NCI-H1092 treated with DMSO at 0.1 percent for 48 hours (cell line): ENCODE measurements at regions not wholly inside any gene's neighbourhood (a gene's known extent, or its start where the extent isn't known, plus 50 kb on each side); places are given as distances from the start of the nearest gene placed in this dataset.
A peak's percentile ranks its signal among the peaks of the same experiment; 100 is the strongest.
"Not testable (repeated sequence)": the region's sequence is repeated elsewhere in the genome, so short reads cannot be mapped to it uniquely, and the experiment has no call there.

ENCODE experiments used
- DNase-seq: peaks from one replicate; lab custom pipeline; 2025; lab: John Stamatoyannopoulos, UW

DNA sequence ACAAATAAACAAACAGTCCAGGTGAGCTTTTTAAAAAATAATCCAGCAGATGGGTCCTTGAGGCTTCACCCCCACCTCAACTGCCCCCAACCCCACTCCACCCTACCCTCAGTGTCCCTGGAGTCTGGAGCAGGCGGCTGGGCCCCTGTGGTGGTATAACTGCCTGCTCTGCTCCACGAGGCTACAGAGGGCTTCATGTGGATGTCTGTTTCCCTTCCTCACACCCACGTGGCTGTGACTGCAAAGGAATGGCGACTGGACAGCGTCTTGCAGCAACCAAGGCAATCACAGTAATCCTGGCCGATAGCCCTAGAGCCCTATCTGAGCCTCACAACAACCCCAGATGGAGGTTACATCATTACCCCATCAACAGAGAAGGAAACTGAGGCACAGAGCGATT is 76.5 kb downstream of the SLC2A10 start:
- no peak for DNase-seq

DNA sequence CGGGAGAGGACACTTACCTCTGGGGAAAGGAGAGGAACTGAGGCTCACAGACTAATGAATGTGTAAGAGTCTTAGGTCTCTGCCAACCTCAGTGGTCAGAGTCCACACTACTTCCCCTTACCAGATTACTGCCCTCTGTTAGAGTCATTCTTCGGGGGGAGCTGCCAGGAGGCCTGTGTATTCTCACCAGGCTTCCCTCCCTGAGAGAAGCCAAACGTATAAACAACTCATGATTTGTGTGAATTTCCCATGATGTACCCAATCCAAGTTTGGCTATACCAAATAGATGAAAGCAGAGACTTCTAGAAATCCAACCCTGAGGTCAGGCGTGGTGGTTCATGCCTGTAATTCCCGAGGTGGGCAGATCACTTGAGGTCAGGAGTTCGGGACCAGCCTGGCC is 77.1 kb downstream of the SLC2A10 start:
- DNase-seq: no peak

- no peak for DNase-seq
Observed at GRCh38 chr20:46787991-46788762, 78.7 kb downstream of the SLC2A10 start.

- not testable (repeated sequence) for DNase-seq
Observed at GRCh38 chr20:46788763-46789091, 79.3 kb downstream of the SLC2A10 start.

DNA sequence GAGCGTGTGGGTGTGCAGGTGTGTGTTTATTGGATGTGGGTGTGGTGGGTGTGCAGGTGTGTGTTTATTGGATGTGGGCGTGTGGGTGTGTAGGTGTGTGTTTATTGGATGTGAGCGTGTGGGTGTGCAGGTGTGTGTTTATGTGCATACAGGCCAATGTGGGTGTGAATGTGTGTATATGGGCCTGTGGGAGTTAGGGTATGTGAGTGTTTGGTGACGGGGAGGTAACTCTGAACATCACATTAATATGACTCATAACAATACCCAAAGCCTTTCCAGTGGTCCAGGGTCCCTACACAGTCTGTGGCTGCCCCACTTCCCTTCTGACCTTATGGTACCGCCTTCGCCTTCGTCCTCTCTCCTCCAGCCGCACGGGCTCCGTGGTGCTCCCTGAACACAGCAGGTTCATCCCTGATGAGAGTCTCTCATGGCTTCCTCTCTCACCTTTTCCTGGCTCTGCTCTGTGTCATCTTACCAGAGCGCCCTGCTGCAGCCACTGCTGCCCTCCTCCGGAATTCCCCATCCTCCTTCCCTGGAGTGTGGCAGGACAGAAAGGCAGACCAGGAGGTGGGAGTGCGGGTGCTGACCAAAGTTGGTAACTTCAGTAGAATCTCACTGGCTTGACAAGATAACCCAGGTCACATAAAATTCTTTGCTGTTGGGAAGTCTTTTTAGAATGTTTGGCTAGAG is 80.0 kb downstream of the SLC2A10 start:
- no peak for DNase-seq

DNA sequence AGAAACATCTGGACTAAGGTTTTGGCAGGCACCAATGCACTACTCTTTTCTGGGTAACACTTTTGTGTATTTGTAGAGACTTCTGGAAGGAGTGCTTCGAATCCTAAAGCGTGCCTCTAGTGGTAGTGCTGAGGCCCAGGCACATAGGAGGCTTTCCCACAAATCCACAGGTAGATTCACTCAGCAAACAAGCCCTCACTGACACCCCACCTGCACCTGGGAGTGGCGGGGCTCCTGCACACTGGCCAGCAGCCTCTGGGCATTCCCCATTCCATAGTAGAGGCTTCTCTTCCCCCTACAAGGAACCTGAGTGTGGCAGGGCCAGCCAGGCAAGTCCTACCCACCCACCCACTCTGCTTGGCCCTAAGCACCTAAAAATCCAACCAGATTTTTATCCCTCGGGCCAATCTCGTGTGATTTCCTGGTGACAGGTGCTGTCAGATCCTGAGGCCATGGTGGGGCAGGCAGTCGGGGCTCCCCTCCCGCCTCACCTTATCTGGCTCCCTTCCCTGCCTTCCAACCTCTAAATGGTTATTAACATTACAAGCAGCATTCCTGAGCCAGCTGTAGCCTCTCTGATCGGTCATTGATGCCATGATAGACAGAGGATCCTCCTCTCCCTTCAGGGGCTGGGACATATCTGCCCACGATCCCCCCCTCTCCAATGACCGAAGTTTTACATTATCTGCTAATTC is 82.4 kb downstream of the SLC2A10 start:
- no peak for DNase-seq

DNA sequence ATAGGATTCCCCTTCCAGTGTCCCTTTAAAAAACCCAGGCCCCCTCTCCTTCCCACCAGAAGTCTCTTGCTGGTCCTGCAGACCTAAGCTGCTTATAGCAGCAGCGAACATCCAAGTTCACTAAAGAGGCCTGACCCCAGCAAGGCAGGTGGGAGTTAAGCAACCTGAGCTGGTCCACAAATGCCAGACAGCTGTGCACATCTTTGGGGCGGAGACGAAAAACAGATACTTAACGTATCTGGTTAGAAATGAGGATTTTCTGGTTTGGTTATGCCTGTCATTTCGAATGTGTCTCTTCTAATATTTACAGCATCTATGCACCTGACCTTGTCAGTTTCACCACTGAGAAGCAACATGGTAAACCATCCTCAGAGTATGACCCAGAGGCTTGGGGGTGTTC is 87.8 kb downstream of the SLC2A10 start:
- no peak for DNase-seq

GRCh38 chr20:46798430-46798829 is 89.0 kb downstream of the SLC2A10 start:
- DNase-seq: no peak

GRCh38 chr20:46799781-46800408 is 90.4 kb downstream of the SLC2A10 start:
- DNase-seq: peak; percentile 82

GRCh38 chr20:46800409-46800804 is 91.0 kb downstream of the SLC2A10 start:
- no peak for DNase-seq

GRCh38 chr20:46801003-46801702 is 91.7 kb downstream of the SLC2A10 start:
- DNase-seq: no peak

GRCh38 chr20:46802722-46803121 is 91.9 kb upstream of the EYA2 start:
- DNase-seq: peak; percentile 15

DNA sequence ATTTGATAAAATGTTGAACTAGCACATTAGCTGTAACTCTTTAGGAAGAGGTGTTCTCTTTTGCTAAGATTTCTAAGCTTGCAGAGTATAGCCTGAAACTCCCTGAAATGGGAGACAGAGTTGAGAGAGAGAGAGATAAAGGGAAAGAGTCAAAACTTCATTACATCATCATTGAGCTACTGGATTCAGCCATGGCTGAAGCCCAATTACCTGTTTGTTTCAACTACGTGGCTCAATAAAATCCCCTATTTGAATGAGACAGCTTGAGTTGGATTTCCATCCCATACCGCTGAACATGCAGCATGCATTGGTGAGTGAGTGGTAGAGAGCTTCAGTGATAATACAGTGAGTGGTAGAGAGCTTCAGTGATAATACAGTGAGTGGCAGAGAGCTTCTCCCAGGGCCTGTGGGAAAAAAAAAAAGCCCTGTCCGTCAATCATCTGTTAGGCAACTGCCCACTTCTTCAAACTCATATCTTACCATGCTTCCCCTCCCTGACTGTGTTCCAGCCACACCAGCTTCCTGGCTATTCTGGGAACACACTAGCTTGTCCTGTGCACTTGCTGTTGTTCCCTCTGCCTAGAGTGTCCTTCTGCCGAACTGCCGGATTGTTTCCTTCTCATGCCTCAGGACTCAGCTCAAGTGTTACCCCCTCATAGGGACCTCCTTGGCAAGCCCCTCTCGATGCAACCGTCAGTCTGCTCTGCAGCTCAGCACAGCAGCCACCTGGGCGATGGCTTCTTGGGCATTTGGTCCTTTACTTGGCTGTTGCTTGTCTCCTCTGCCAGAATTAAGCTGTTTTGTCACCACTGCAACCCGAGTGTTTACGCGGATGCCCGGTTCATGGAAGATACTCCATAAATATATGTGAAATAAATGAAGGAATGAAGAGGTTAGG is 91.3 kb upstream of the EYA2 start:
- no peak for DNase-seq

GRCh38 chr20:46804126-46804525 is 90.5 kb upstream of the EYA2 start:
- no peak for DNase-seq

GRCh38 chr20:46805836-46806235 is 88.8 kb upstream of the EYA2 start:
- no peak for DNase-seq

- DNase-seq: no peak
Observed at GRCh38 chr20:46807998-46808397, 86.6 kb upstream of the EYA2 start.

DNA sequence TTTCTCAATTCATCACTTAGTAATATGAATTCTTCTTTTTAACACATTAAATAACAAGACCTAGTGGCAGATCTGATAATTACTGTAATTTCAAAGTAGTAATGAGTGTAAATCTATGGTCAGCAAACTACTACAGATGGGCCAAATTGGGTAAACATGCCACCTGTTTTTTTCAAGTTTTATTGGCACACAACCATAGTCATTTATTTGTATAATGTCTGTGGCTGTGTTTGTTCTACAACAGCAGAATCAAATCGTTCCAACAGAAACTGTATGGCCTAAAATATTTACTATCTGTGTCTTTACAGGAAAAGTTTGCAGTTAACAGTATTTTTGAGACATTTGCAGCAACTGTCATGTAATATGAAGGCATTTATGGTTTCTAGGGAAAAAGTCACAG is 86.1 kb upstream of the EYA2 start:
- DNase-seq: peak; percentile 73

GRCh38 chr20:46809706-46810360 is 84.8 kb upstream of the EYA2 start:
- peak; percentile 40 for DNase-seq

GRCh38 chr20:46810448-46811223 is 84.0 kb upstream of the EYA2 start:
- peak; percentile 81 for DNase-seq
